Mucosa of rectum (tissue), 2 donors: ENCODE measurements at regions not wholly inside any gene's neighbourhood (a gene's known extent, or its start where the extent isn't known, plus 50 kb on each side); places are given as distances from the start of the nearest gene placed in this dataset.

Experiments
- H3K27ac ChIP-seq, 2 donors: one replicate each; pipeline ENCODE4 v1.7.0; 2013; ENCODE audit warnings: inconsistent platforms in 2 of 2, low read depth in 2 of 2, low read length in 2 of 2
- H3K27me3 ChIP-seq, 2 donors: one replicate each; pipeline ENCODE4 v1.7.0; 2013; ENCODE audit warnings: low read length in 2 of 2; ENCODE audit not compliant: control insufficient read depth in 2 of 2, insufficient read depth in 2 of 2
- H3K36me3 ChIP-seq, 2 donors: one replicate each; pipeline ENCODE4 v1.7.0; 2013; ENCODE audit warnings: low read length in 2 of 2; ENCODE audit not compliant: control insufficient read depth in 2 of 2, insufficient read depth in 2 of 2
- H3K4me1 ChIP-seq, 2 donors: one replicate each; pipeline ENCODE4 v1.7.0; 2013; ENCODE audit warnings: low read length in 2 of 2, mild to moderate bottlenecking in 1 of 2; ENCODE audit not compliant: control insufficient read depth in 2 of 2, insufficient read depth in 2 of 2
- H3K4me3 ChIP-seq, 2 donors: one replicate each; pipeline ENCODE4 v1.7.0; 2013; ENCODE audit warnings: low read length in 2 of 2
- H3K9ac ChIP-seq, 2 donors: one replicate each; pipeline ENCODE4 v1.7.0; 2013; ENCODE audit warnings: low read length in 2 of 2, low read depth in 1 of 2, mild to moderate bottlenecking in 1 of 2
- H3K9me3 ChIP-seq, 2 donors: one replicate each; pipeline ENCODE4 v1.7.0; 2013; ENCODE audit warnings: low read length in 2 of 2; ENCODE audit not compliant: control insufficient read depth in 2 of 2
- donor health status: healthy.
- donor health status: Normal muscosa, but diverticular disease.

DNA sequence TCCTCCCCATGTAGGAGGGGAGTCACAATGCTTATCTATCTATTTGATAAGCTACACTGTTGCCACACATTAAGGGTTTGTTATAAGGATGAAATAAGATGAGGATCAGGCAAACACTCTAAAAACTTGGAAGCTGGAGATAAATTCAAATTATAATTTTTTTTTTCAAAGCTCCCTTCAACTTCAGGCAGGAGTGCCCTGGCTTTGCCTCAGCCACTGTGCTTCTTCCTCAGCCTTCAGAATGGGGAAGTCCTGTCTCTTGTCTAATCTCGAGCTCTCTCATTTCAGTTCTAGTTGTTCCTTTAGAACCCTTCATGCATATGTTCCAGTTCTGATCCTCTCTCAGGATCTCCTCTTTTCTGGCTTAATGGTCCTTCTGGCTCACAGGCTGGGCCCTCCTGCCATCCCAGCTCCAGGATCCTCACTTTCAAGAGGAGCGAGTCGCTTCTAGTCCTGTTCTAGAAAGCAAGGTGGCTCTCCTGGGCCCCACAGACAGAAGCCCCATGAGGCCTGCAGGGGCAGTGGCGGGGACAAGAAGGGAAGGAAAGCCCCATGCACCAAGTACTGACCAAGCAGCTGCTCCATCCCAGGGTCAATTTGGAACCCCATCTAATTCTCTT lies 164.3 kb downstream of the VEGFA start:
- Histone ChIP-seq H3K4me3 (no peak overlapping the region), H3K4me1 (no peaks in the 10 kb centered on the region), H3K9ac (no peak overlapping the region), H3K9me3 (no peaks in the 10 kb centered on the region), H3K27ac (no peak overlapping the region), H3K36me3 (no peaks in the 10 kb centered on the region), H3K27me3 (no peaks in the 10 kb centered on the region)

DNA sequence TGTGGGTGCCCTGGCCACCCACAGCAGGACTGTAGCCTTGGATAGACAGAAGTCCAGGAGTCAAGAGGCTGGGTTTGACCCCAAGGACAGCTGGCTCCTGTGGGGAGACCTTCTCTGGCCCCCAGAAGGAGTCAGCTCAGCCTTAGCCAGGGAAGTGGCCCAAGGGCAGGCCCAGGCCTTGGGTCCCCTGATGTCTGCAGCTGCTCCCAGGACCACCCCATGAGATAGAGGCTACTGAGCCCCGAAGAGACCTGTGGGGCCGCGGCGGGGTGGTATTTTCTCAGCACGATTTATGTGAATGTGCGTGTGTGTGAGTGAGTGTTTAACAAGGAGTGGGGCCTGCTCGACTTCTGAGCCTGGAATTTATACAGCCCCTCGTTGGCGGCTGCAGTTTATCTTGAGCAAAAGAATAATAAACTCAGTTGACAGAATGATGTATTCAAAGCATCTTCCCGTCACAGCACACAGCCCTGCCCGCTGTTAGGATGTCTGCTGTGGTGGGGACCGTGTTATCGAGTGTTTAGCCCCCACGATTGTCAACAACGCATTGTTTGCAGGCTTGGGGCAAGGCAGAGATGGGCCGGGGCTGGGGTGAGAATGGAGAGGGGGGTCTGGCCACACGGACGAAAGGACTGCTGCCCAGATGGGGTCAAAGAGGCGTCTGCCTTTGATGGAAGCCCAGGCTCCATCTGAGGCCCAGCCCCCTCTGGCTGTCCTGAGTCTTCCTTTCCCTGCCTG lies 163.3 kb downstream of the VEGFA start:
- H3K9ac ChIP-seq = no peak overlapping the region
- H3K4me3 ChIP-seq = no peak overlapping the region
- H3K27me3 ChIP-seq = no peaks in the 10 kb centered on the region
- H3K36me3 ChIP-seq = no peaks in the 10 kb centered on the region
- peaks cover 2 to 3% of the 10 kb centered on the region in 2 donors for H3K4me1 ChIP-seq
- H3K9me3 ChIP-seq = no peaks in the 10 kb centered on the region
- H3K27ac ChIP-seq = peak overlapping the region in 1 of 2 donors; percentile 23

DNA sequence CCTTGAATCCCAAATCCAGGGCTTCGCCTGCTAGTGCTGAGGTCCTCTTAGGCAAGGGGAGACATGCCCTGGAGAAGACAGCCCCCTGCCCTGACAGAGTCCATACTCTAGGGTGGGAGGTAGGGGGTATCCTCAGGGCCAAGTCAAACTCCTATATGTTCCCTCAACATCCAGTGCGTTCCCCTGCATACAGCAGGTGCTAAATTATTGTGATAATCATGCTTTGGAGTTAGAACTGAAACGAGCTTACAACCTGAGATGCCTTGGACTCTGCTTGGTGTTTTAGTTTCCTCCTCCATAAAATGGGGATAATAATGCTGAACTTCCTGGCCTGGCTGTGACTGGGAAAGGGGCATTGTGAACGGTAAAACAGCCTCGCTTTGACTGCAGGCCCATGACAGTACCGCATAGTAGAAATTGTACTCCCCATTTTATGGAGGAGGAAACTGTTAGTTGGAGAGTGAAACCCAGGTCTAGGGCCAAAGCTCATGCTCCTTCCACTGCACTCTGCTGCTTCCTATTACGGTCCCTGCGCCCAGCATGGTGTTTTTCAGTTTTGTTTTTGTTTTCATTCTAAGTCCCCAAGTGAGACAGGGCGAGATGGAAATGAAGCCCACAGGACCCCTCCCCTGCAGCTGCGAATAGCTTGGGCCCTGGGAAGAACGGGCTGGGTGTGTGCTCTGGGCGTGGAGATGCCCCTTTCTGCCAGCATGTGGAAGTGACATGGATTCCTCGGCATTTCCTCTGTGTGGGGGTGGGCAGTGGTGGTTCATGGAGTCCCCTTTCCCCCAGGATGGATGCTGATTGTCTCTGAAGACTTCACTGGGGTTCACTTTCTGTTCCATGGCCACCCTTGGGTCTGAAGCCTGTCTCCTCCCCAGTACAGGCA lies 162.5 kb downstream of the VEGFA start:
- no peak overlapping the region for H3K9ac ChIP-seq
- peaks cover 10% of the 10 kb centered on the region in 2 donors for H3K4me1 ChIP-seq
- no peaks in the 10 kb centered on the region for H3K27me3 ChIP-seq
- no peak overlapping the region for H3K4me3 ChIP-seq
- H3K36me3 ChIP-seq = no peaks in the 10 kb centered on the region
- no peaks in the 10 kb centered on the region for H3K9me3 ChIP-seq
- H3K27ac ChIP-seq = peak overlapping the region in 1 of 2 donors; percentile 16

DNA sequence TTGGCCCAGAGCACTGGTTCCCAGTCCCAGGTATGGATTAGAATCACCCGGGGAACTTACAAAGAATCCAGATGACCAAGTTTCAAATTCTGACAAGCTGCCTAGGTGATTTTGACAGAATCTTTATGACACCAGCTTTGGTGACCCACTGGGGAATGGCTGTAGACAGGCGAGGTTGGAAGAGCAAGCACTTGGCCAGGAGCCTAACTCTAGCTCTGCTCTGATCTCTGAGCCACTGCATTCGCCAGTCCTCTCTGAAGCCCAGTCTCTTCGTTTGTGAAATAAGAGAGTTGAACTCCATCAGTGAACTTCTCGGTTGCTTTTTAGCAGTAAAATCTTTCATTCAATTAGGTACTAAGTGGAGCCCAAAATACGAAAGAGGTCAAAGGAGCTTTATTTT lies 161.2 kb downstream of the VEGFA start:
- no peaks in the 10 kb centered on the region for H3K27me3 ChIP-seq
- H3K4me3 ChIP-seq = no peak overlapping the region
- no peaks in the 10 kb centered on the region for H3K9me3 ChIP-seq
- no peak overlapping the region for H3K9ac ChIP-seq
- H3K27ac ChIP-seq = no peak overlapping the region
- H3K36me3 ChIP-seq = no peaks in the 10 kb centered on the region
- peaks cover 14 to 23% of the 10 kb centered on the region in 2 donors for H3K4me1 ChIP-seq

DNA sequence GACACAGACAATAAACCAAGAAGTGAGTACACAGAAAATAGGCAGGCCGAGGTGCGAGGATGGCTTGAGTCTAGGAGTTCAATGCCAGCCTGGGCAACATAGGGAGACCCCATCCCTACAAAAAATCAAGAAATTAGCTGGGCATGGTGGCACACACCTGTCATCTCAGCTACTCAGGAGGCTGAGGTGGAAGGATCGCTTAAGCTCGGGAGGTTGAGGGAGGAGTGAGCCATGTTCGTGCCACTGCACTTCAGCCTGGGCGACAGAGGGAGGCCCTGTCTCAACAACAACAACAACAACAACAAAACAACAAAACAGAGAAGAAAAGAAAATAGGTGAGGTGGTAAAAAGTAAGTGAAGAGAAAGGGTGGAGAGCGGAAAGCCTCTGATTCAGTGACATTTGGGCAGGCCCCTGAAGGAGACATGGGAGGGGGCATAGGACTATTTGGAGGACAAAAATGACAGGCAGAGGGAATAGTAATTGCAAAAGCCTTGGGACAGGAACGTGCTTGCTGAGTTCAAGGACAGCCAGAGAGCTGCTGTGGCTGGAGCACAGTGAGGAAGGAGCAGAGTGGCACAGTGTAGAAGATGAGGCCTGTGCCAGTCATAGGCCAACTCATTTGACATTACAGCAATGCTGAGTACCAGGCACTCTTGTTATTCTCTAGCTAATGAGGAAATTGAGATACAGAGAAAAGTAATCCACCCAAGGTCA lies 160.6 kb downstream of the VEGFA start:
- Histone ChIP-seq H3K4me3 (no peak overlapping the region), H3K9ac (no peak overlapping the region), H3K27me3 (no peaks in the 10 kb centered on the region), H3K27ac (no peak overlapping the region), H3K9me3 (no peaks in the 10 kb centered on the region), H3K36me3 (no peaks in the 10 kb centered on the region), H3K4me1 (peaks cover 14 to 25% of the 10 kb centered on the region in 2 donors)

DNA sequence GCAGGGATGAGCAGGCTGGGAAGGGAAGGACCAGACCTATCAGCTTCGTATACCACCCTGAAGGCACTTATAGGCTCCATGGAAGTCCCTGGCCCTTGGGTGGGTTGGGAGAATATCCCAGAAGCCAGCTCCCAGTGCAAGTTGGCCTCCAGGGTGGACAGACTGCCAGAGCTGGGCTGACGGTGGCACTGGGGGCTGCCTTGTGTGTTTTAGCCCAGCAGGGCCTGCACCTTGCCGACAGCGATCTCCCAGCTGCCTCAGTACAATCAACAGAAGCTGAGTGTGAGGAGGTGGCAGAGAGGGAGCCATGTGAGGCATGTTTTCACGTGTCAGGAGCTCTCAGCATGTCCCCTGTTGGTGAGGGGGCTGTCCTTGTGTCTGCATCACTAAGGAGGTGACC lies 159.5 kb downstream of the VEGFA start:
- Histone ChIP-seq H3K9me3 (no peaks in the 10 kb centered on the region), H3K4me3 (no peak overlapping the region), H3K4me1 (peaks cover 14 to 25% of the 10 kb centered on the region in 2 donors), H3K36me3 (no peaks in the 10 kb centered on the region), H3K9ac (no peak overlapping the region), H3K27ac (no peak overlapping the region), H3K27me3 (no peaks in the 10 kb centered on the region)

DNA sequence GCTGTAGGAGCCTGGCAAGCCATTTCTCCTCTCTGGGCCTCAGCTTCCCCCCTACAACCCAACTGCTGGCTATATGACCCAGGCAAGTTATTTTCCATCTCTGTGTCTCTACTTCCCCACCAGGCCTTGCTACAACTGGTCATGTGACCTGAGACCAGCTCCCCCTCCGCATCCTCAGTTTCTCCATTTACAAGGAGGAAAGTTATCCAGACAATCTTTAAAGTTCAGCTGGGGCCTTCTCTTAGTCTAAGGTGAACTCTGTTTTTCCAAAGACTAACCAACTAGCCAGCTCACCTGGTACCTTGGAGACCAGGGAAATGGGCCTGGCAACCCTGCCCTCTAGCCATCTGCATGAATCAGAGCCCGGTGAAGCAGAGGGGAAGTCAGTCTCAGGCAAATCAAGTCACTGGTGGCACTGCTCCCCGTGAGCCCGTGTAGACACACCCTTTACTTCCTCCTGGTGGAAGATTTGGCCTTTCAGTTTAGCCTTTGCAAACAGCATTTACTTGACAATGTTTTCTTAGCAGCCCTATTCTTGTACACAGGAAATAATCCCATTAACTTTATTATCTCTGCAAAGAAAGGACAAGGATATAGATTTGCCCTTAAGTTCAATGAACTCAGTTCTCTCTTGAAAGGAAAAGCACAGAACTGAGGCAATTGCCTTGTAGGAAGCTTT lies 157.7 kb downstream of the VEGFA start:
- Histone ChIP-seq H3K9ac (peak overlapping the region; percentile 11 to 24), H3K27me3 (no peaks in the 10 kb centered on the region), H3K9me3 (no peaks in the 10 kb centered on the region), H3K27ac (peak overlapping the region; percentile 77 to 79), H3K36me3 (no peaks in the 10 kb centered on the region), H3K4me1 (peaks cover 14 to 25% of the 10 kb centered on the region in 2 donors), H3K4me3 (no peak overlapping the region)

DNA sequence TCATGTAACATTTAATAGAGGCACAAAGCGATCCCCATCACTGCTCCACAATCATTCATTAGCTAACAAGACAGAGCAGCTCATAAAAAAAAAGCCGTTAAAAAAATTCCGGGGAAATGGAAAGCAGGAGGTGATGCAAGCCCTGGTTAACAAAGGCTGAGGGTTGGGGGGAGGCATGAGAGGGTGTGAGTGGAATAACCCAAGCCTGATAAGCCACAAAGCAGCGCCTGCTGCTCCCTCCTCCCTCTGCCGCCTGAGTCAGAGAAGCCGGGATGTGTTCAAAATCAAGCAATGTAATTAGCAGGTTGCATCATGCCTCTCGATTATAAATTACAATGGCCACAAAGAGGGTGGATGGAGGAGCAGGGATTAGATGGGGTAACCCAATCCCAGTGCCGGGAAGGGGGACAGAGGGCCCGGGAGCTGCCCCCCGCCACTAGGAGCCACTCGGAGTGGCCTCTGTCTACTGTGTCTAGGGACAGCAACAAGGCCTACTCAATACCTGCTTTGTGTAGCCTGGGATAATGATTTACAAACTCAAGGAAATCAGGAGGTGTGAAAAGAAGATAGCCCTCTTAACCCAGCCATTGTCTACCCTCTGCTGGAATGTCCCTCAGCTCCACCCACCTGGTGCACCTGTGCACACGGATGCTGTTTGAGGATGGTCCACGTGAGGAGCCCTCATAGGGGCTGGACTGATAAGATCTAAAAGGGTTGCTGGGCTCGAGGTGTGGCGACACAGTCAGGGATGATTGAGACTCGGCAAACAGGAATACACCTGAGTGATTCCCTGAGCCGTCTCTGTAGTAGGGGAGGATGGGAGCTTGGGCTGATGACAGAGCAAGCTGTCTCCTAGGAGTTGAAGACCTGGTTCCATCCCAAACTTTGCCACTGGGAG lies 156.9 kb downstream of the VEGFA start:
- peak overlapping the region; percentile 77 to 79 for H3K27ac ChIP-seq
- H3K4me3 ChIP-seq = no peak overlapping the region
- peak overlapping the region in 1 of 2 donors; percentile 11 for H3K9ac ChIP-seq
- no peaks in the 10 kb centered on the region for H3K9me3 ChIP-seq
- H3K4me1 ChIP-seq = peaks cover 14 to 25% of the 10 kb centered on the region in 2 donors
- H3K36me3 ChIP-seq = no peaks in the 10 kb centered on the region
- H3K27me3 ChIP-seq = no peaks in the 10 kb centered on the region
